Breast epithelium (tissue), 3 donors: ENCODE measurements at regions not wholly inside any gene's neighbourhood (a gene's known extent, or its start where the extent isn't known, plus 50 kb on each side); places are given as distances from the start of the nearest gene placed in this dataset.

ENCODE experiments used
- POLR2A ChIP-seq: fragments of 450-650 bp; IDR thresholded peaks from one replicate; pipeline ENCODE4 v1.6.1; 2016; ENCODE audit warnings: antibody characterized with exemption, mild to moderate bottlenecking, moderate library complexity
- POLR2AphosphoS5 ChIP-seq, 3 donors: sonication (generic); formaldehyde crosslinking; IDR thresholded peaks; one replicate each; pipeline ENCODE4 v1.6.1; 2017; ENCODE audit warnings: antibody characterized with exemption in 3 of 3
- TF ChIP-seq, protein P1 (sequence below), 3 donors: fragments of 450-650 bp; IDR thresholded peaks; one replicate each; pipeline ENCODE4 v1.5.1; 2016 to 2017; ENCODE audit warnings: antibody characterized with exemption in 3 of 3, mild to moderate bottlenecking in 3 of 3, moderate library complexity in 3 of 3

DNA sequence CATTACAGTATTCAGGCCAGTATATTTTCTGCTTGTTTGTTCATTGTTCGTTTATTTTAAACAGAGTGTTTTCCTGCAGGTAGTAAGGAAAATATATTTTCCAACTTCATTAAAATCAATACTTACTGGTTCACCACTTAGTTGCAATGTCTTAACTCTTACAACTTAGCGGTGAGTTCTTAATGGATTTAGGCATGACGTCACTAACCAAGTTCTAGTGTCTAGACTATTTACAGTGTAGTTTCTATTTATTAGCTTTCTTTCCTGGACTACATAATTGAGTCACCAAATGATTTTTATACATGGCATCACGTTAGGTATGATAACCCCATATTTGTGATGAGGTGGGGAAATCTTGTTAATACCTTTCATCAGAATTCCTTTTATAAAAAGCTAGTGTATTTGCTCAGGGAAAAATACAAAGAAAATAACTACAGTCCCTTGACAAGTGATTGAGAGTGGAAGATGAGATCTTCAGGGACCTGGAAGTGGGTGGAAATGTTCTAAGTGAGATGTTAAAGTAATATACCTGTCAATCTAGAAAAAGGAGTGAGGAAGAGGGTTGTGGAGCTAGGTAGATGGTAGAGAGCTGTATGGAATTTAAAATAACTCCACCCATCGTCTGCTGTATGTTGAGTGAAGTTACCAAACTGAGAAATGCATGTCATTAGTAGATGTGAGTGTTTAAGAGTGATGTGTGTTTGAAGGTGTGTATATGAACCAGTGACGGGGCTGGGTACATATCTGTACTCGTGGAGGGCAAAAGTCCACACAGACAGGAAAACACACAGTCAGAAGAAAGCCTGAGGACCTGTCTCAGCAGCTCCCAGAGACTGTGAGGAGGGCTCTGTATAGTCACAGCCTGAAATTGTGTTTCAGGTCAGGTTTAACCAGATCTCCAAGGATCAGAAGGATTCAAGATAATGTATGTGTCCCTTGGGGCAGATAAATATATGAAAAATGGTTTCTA, 197.6 kb upstream of the ADAMTS5 start:
- TF ChIP-seq POLR2AphosphoS5 (IDR thresholded peaks at IDR 0.05) (no peak), POLR2A (no peak)
- TF ChIP-seq, protein P1, sequence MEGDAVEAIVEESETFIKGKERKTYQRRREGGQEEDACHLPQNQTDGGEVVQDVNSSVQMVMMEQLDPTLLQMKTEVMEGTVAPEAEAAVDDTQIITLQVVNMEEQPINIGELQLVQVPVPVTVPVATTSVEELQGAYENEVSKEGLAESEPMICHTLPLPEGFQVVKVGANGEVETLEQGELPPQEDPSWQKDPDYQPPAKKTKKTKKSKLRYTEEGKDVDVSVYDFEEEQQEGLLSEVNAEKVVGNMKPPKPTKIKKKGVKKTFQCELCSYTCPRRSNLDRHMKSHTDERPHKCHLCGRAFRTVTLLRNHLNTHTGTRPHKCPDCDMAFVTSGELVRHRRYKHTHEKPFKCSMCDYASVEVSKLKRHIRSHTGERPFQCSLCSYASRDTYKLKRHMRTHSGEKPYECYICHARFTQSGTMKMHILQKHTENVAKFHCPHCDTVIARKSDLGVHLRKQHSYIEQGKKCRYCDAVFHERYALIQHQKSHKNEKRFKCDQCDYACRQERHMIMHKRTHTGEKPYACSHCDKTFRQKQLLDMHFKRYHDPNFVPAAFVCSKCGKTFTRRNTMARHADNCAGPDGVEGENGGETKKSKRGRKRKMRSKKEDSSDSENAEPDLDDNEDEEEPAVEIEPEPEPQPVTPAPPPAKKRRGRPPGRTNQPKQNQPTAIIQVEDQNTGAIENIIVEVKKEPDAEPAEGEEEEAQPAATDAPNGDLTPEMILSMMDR (IDR thresholded peaks at IDR 0.05), result no peak
